SU-DHL-6 (cell line): ENCODE measurements at regions not wholly inside any gene's neighbourhood (a gene's known extent, or its start where the extent isn't known, plus 50 kb on each side); places are given as distances from the start of the nearest gene placed in this dataset.

Experiments
- CTCF ChIP-seq: fragments of 200-600 bp; sonication (generic); IDR thresholded peaks from one replicate; pipeline ENCODE4 v1.5.1; 2017; ENCODE audit warnings: antibody characterized with exemption, mild to moderate bottlenecking, low read length, moderate library complexity; ENCODE audit not compliant: insufficient read depth, poor library complexity, severe bottlenecking
- EZH2phosphoT487 ChIP-seq: fragments of 200-600 bp; sonication (generic), shearing (Covaris generic); conservative IDR thresholded peaks from 2 replicates; pipeline ENCODE4 v1.6.1; 2018; ENCODE audit warnings: mild to moderate bottlenecking, antibody characterized with exemption, low read length, moderate library complexity, mixed read lengths

- no peak for TF ChIP-seq CTCF
- no peak for TF ChIP-seq EZH2phosphoT487
Measured at GRCh38 chr1:228900886-228901392, 165.7 kb downstream of the RHOU start.
